Tibial artery (tissue), 4 donors: ENCODE measurements at regions not wholly inside any gene's neighbourhood (a gene's known extent, or its start where the extent isn't known, plus 50 kb on each side); places are given as distances from the start of the nearest gene placed in this dataset.

Source experiments
- DNase-seq, 2 donors: peaks; one replicate each; pipeline ENCODE4 v3.0.0-alpha.2; 2019
- H3K27ac ChIP-seq, 2 donors: fragments of 200-600 bp; sonication (generic) in 1 of 2; 1 replicate in 1 of 2; 2 replicates in 1 of 2; pipeline ENCODE4 v1.5.1; 2018 to 2019; ENCODE audit warnings: mild to moderate bottlenecking in 1 of 2
- H3K27me3 ChIP-seq, 2 donors: fragments of 200-600 bp; sonication (generic) in 1 of 2; one replicate each; pipeline versions ENCODE4 v1.5.1 to v1.6.0; 2016 to 2019
- H3K36me3 ChIP-seq, 3 donors: fragments of 200-600 bp; sonication (generic) in 2 of 3; one replicate each; pipeline ENCODE4 v1.5.1; 2016 to 2019; ENCODE audit warnings: mild to moderate bottlenecking in 2 of 3
- H3K4me1 ChIP-seq, 4 donors: fragments of 200-600 bp; sonication (generic) in 2 of 4; 1 replicate in 3 of 4; 2 replicates in 1 of 4; pipeline ENCODE4 v1.5.1; 2016 to 2019
- H3K4me3 ChIP-seq, 2 donors: fragments of 200-600 bp; sonication (generic) in 1 of 2; 1 replicate in 1 of 2; 2 replicates in 1 of 2; pipeline ENCODE4 v1.5.1; 2018 to 2019; ENCODE audit warnings: mild to moderate bottlenecking in 2 of 2
- H3K9me3 ChIP-seq, 3 donors: fragments of 200-600 bp; sonication (generic) in 1 of 3; one replicate each; pipeline ENCODE4 v1.5.1; 2016 to 2019
- intact Hi-C: fragments of 100-400 bp; cut with DNase I; formaldehyde crosslinking; loops from one replicate; pipeline ENCODE4 v1.15.0; 2023; ENCODE audit warnings: low total_unique reads
- TF ChIP-seq, protein P1 (sequence below), 2 experiments: fragments of 200-600 bp in 1 of 2; fragments of 450-650 bp in 1 of 2; IDR thresholded peaks; one replicate each; pipeline ENCODE4 v1.5.1; 2017 to 2019; ENCODE audit warnings: antibody characterized with exemption in 2 of 2, mild to moderate bottlenecking in 1 of 2, moderate library complexity in 1 of 2

DNA sequence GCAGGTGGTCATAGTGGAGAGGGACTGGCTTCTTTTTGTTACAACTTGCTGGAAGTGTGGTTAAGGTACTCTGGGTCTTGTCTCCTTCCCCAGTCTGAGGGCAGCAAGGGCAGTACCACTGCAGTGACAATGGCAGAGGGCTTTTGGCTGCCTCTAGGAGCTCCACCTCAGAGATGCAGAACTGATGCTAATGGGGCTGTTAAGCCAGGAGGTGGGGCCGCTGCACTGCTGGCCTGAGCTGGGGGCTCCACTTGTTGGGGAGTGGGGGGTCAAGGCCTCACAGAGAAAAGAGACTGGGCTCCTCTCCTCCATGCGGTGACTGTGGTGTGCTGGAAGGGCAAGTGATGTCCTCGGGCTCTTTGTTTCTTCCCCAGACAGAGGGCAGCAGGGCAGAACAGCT, 135.7 kb downstream of the DSEL start:
- Histone ChIP-seq H3K27ac (no peak overlapping the region), H3K4me1 (peaks cover 0 to 15% (median 0%) of the 10 kb centered on the region in 4 donors), H3K4me3 (no peak overlapping the region), H3K9me3 (no peaks in the 10 kb centered on the region), H3K27me3 (no peaks in the 10 kb centered on the region), H3K36me3 (no peaks in the 10 kb centered on the region)
- intact Hi-C loops, result no loop called here
- no peak for DNase-seq
- TF ChIP-seq, protein P1, sequence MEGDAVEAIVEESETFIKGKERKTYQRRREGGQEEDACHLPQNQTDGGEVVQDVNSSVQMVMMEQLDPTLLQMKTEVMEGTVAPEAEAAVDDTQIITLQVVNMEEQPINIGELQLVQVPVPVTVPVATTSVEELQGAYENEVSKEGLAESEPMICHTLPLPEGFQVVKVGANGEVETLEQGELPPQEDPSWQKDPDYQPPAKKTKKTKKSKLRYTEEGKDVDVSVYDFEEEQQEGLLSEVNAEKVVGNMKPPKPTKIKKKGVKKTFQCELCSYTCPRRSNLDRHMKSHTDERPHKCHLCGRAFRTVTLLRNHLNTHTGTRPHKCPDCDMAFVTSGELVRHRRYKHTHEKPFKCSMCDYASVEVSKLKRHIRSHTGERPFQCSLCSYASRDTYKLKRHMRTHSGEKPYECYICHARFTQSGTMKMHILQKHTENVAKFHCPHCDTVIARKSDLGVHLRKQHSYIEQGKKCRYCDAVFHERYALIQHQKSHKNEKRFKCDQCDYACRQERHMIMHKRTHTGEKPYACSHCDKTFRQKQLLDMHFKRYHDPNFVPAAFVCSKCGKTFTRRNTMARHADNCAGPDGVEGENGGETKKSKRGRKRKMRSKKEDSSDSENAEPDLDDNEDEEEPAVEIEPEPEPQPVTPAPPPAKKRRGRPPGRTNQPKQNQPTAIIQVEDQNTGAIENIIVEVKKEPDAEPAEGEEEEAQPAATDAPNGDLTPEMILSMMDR (IDR thresholded peaks at IDR 0.05), result no peak

DNA sequence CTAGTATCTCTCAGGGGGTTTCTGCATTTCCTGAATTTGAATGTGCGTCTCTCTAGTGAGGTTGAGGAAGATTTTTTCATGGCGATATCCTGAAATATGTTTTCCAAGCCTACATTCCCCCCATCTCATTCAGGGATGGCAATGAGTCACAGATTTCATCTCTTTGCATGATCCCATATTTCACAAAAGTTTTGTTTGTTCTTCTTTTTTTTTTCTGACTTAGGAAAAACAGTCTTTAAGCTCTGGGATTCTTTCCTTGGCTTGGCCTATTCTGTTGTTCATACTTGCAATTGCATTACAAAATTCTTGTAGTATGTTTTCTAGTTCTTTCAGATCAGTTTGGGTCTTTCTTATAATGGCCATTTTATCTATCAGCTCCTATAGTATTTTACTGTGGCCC, 136.5 kb downstream of the DSEL start:
- TF ChIP-seq, protein P1 (IDR thresholded peaks at IDR 0.05), result no peak
- no peaks in the 10 kb centered on the region for H3K27me3 ChIP-seq
- intact Hi-C loops, result no loop called here
- no peak overlapping the region for H3K4me3 ChIP-seq
- H3K9me3 ChIP-seq, result no peaks in the 10 kb centered on the region
- DNase-seq, result no peak
- H3K4me1 ChIP-seq, result peaks cover 0 to 14% (median 0%) of the 10 kb centered on the region in 4 donors
- H3K27ac ChIP-seq, result no peak overlapping the region
- no peaks in the 10 kb centered on the region for H3K36me3 ChIP-seq

DNA sequence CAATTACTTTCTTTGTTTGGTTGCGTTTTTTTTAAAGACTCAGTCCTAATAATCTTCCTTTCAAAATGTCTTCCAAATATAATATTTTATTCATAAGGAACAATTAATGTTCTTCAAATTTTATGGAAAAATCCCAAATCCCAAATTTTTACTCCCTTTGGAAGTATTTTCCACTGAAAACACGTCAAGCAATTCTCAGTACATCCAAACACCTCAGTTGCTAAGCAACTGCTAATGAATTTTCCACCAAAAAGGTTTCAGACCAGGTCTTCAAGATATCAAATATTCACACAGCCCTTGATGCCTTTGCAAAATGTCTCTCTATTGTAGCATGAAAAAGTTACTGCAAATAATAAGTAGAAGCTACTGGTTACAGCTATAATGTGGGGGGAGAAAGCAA, 140.1 kb downstream of the DSEL start:
- no peaks in the 10 kb centered on the region for H3K9me3 ChIP-seq
- TF ChIP-seq, protein P1 (IDR thresholded peaks at IDR 0.05), result no peak
- H3K27ac ChIP-seq, result no peak overlapping the region
- intact Hi-C loops, result no loop called here
- DNase-seq, result no peak
- no peak overlapping the region for H3K4me3 ChIP-seq
- peaks cover 0 to 14% (median 0%) of the 10 kb centered on the region in 4 donors for H3K4me1 ChIP-seq
- no peaks in the 10 kb centered on the region for H3K27me3 ChIP-seq
- H3K36me3 ChIP-seq, result no peaks in the 10 kb centered on the region

DNA sequence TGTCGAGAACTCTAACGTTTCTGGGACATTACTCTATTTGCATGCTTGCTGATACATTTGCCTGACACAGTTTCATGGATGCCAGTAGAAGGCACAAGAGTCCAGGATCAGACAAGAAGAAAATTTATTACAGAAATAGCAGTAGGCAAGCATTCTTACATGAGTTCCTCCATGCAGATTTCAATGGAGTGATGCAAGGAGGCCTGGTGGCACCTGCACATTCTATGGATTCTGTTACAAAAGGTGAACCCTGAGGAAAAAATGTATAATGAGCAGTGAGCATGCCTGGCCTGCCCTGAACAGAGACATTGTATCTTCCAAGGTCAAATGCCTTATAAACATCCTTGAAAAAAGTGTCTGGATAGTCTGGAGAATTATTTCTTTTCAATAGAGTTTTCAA, 142.9 kb downstream of the DSEL start:
- no peaks in the 10 kb centered on the region for H3K4me1 ChIP-seq
- H3K9me3 ChIP-seq, result no peaks in the 10 kb centered on the region
- intact Hi-C loops, result no loop called here

DNA sequence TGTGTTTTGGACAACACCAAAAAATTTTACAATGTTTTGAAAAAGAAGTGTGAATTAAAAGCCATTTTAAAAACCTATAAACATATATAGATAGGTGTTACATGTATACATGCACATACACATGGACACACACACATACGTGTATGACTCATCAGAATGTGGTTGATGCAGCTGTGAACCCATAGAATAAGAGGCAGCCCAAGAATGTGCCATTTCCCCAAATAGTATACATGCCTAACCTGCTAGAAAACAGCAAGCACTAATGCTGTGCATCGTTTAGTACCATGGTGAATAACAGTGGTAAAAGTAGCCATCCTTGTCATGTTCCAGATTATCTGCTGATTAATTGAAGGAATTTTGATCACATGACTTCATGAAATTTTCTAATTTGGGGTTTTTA, 149.0 kb downstream of the DSEL start:
- TF ChIP-seq, protein P1 (IDR thresholded peaks at IDR 0.05), result no peak
- Histone ChIP-seq H3K4me1 (no peaks in the 10 kb centered on the region), H3K27ac (no peak overlapping the region), H3K36me3 (no peaks in the 10 kb centered on the region), H3K27me3 (no peaks in the 10 kb centered on the region), H3K4me3 (no peak overlapping the region), H3K9me3 (no peaks in the 10 kb centered on the region)
- no peak for DNase-seq
- intact Hi-C loops, result no loop called here

More for the DNA sequence above, 142.9 kb downstream of the DSEL start:
- no peak overlapping the region for H3K4me3 ChIP-seq
- DNase-seq, result no peak
- TF ChIP-seq, protein P1 (IDR thresholded peaks at IDR 0.05), result no peak
- no peaks in the 10 kb centered on the region for H3K27me3 ChIP-seq
- no peak overlapping the region for H3K27ac ChIP-seq
- H3K36me3 ChIP-seq, result no peaks in the 10 kb centered on the region

DNA sequence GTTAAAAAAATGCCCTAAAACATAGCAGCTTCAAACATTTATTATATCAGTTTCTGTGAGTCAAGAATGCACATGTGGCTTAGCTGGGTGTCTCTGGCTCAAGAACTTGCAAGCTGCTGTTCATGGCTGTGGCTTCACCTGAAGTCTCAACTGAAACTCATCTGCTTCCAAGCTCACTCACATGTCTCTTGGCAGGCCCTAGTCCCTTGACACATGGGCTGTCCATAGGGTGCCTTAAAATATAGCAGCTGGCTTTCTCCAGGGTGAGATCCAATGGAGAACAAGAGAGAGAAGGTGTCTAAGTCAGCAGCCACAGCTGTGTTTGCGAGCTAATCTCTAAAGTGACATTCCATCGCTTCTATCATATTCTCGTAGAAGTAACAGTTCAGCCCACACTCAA, 152.8 kb downstream of the DSEL start:
- TF ChIP-seq, protein P1 (IDR thresholded peaks at IDR 0.05), result no peak
- peaks cover 0 to 20% (median 11%) of the 10 kb centered on the region in 4 donors for H3K4me1 ChIP-seq

More for the DNA sequence above, 152.8 kb downstream of the DSEL start:
- Histone ChIP-seq H3K27me3 (no peaks in the 10 kb centered on the region), H3K36me3 (no peaks in the 10 kb centered on the region), H3K4me3 (no peak overlapping the region), H3K9me3 (no peaks in the 10 kb centered on the region), H3K27ac (no peak overlapping the region)
- intact Hi-C loops, result no loop called here
- no peak for DNase-seq
